HG02610 (cell line): ENCODE measurements at regions not wholly inside any gene's neighbourhood (a gene's known extent, or its start where the extent isn't known, plus 50 kb on each side); places are given as distances from the start of the nearest gene placed in this dataset.

Source experiments
- ATAC-seq: cut with Tn5 transposase; IDR thresholded peaks from one replicate; pipeline ENCODE4 v1.9.1; 2021; ENCODE audit warnings: mild to moderate bottlenecking, moderate library complexity; ENCODE audit not compliant: unreplicated experiment

- ATAC-seq, result no peak
These were observed 62.8 kb upstream of the COL13A1 start for GRCh38 chr10:69738858-69739435.

DNA sequence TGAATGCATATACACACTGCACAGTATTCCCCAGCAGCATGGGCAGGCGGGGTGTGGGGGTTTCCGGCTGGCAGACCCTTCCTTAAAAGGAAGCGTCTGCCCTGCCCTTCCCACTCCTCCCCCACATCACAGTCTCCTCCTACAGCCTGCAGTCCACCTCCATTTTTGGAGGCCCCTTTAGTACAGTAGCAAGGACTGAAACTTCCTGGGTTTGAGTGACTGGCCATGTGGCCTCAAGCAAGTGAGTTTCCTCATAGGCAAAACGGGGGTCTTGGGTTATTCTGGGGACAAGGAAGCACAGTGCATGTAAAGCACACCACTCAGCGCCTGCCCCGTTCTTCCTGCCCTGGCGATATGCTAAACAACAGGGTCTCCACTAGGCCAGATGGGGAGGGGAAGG lies 62.1 kb upstream of the COL13A1 start:
- no peak for ATAC-seq

GRCh38 chr10:69740126-69740525 lies 61.6 kb upstream of the COL13A1 start:
- no peak for ATAC-seq

GRCh38 chr10:69741252-69741651 lies 60.5 kb upstream of the COL13A1 start:
- no peak for ATAC-seq

GRCh38 chr10:69741671-69742355 lies 59.9 kb upstream of the COL13A1 start:
- no peak for ATAC-seq

GRCh38 chr10:69742356-69742695 lies 59.4 kb upstream of the COL13A1 start:
- no peak for ATAC-seq

GRCh38 chr10:69742928-69743602 lies 58.6 kb upstream of the COL13A1 start:
- no peak for ATAC-seq

DNA sequence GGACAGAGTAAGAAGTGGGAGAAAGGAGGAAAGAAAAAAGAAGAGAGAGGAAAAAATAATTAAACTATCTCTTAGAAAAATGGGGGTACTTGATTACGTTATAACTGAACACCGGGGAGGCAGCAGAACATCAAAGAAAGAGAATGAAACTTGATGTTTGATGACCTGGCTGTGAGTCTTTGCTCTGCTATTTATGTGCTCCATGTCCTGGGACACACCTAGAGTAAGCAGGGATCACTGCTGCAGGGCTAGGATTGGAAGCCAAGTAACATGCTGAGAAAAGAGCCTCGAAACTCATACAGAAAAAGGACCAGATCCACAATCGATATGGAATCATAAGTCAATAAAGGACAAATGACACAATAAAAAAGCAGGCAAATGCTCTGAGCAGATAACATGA lies 56.7 kb upstream of the COL13A1 start:
- no peak for ATAC-seq

DNA sequence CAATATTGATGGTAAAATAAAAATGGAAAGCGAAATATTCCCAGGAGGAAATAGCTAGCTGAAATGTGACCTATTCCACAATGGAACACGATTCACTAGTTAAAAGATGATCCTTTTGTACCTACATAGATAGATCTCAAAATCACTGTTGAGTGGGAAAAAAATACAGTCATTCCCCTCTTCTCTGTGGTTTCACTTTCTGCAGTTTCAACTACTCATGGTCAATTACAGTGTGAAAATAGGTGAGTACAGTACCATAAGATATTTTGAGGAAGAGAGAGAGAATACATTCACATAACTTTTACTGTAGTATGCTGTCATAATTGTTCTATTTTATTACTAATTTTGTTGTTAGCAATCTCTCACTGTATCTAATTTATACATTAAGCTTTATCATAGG lies 56.0 kb upstream of the COL13A1 start:
- peak; percentile 66 for ATAC-seq

DNA sequence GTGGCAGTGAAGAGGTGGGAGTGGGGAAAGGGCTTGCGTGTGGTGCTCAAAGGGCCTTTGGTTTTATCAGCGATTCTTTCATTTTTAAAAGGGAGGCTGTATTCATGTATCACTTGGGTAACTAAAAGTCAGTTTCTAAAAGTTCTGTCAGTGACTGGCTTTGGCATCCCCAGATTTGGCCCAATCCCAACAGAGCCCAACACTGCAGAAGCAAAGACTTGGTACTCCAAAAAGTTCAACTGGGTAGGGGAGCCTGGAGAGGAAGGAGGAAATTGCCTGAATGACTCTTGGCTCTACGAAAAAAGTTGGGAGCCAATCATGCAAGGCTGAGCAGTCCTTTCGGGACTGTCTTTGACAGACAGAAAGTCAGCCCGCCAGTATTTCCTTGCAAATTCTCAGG lies 54.5 kb upstream of the COL13A1 start:
- no peak for ATAC-seq

DNA sequence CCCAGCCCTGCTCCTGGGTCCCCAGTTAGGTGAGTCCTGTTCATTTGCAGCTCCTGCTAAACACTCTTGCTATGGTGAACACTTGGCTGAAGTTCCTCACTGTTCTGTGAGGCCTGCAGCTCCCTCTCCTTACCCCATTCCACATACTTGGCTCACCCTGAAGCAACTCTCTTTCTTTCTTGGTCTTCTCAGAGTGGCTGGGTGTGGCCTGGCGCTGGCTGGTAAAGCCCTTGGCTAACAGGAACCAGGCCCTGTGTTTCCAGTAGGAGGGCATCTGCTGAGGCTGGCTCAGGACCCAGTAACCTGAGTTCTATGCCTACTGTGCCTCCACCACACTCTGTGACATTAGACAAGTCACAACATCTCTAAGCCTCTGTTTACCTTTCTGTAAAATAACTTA lies 53.1 kb upstream of the COL13A1 start:
- no peak for ATAC-seq

DNA sequence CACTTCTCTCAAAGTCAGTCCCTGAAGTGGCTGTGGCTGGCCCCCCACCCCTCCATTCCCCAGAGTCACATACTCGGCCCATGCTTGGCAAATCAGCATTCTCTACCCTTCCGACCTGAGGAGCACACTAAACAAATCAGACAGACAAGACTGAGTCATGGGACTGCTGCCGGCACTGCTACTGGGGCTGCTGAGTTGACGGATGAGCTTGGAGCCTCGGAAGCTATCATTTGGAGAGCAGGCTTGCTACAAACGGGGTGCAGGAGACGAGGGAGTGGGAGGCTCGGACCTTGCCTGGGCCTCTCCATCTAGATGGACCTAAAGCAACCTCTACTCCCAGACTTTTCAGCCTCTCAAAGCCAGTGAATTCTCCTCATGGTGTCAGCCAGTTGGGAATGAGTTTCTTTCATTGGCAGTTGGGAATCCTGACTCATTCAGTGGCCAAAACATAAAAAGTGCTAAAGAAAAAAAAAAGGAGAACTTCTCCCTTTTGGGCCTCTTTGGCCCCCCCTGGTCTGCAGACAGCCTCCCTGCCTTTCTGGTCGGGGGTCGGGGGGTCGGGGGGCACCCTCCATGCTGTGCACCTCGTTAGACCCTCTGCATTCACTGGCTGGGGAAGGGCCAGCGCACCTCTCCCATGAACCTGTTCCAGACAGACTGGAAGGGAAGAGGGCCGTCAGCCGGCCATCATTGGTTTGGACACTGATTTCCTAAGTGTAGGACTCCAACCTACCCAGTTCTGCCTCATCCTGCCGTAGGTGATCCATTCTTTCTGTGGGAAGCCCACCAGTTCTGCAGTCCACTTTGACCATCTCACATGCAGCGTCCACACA lies 52.3 kb upstream of the COL13A1 start:
- ATAC-seq, result no peak

- ATAC-seq, result no peak
These were observed 51.7 kb upstream of the COL13A1 start for GRCh38 chr10:69750011-69750373.

DNA sequence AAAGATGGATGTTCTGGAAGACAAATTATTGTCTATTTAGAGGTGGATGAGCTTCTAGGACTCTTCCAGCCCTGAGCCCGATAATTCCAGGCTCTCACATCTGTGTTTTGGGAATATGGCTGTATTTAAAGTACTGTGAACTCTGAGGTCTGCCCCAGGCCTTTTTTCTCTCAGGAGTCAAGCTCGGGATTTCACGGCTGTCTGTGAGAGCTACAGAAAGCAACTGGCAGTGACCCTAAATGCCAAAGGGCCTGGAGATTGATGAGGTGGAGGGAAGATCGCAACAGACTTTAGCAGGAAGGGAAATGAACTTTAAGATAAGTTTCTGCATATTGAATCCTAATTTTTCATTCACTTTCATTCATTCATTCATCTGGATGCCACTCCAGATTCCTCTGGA lies 51.0 kb upstream of the COL13A1 start:
- no peak for ATAC-seq

DNA sequence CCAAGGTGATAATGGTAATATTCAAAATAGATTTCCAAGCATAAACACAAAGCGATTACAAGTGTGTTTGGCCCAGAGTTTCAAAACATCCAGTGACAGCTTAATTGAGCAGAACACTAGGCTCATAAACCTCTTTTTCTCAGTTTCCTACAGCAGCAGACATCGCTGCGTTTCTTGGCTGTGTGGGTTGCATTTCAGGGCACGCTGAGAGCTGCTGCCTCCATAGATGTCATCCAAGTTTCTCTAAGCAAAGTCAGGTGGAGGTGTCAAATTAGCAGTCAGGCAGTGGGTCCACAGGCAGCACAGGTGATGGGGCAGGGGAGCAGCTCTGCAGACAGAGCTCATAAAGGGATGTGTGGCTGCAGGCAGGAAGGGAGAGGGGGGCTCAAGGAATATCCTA lies 50.5 kb upstream of the COL13A1 start:
- ATAC-seq, result no peak
